ENCODE measurements at regions not wholly inside any gene's neighbourhood (a gene's known extent, or its start where the extent isn't known, plus 50 kb on each side); places are given as distances from the start of the nearest gene placed in this dataset.
"Not testable (repeated sequence)": the region's sequence is repeated elsewhere in the genome, so short reads cannot be mapped to it uniquely, and the experiment has no call there.

- no peak for DNase-seq
Measured at GRCh38 chr11:134611537-134611936, 199.5 kb upstream of the B3GAT1 start.

GRCh38 chr11:134610116-134610910 is 198.3 kb upstream of the B3GAT1 start:
- no peak for DNase-seq

GRCh38 chr11:134609361-134610115 is 197.5 kb upstream of the B3GAT1 start:
- no peak for DNase-seq

- DNase-seq: no peak
Measured at GRCh38 chr11:134607963-134608750, 196.1 kb upstream of the B3GAT1 start.

- no peak for DNase-seq
Measured at GRCh38 chr11:134606251-134606650, 194.2 kb upstream of the B3GAT1 start.

GRCh38 chr11:134604886-134605285 is 192.8 kb upstream of the B3GAT1 start:
- DNase-seq: no peak

GRCh38 chr11:134599299-134599771 is 187.3 kb upstream of the B3GAT1 start:
- DNase-seq: no peak

GRCh38 chr11:134598368-134598767 is 186.3 kb upstream of the B3GAT1 start:
- no peak for DNase-seq

GRCh38 chr11:134597452-134597851 is 185.4 kb upstream of the B3GAT1 start:
- no peak for DNase-seq

GRCh38 chr11:134596404-134596803 is 184.4 kb upstream of the B3GAT1 start:
- DNase-seq: no peak

GRCh38 chr11:134592391-134592990 is 180.4 kb upstream of the B3GAT1 start:
- DNase-seq: no peak

- DNase-seq: no peak
Measured at GRCh38 chr11:134591338-134591737, 179.3 kb upstream of the B3GAT1 start.

GRCh38 chr11:134589129-134589528 is 177.1 kb upstream of the B3GAT1 start:
- no peak for DNase-seq

- DNase-seq: not testable (repeated sequence)
Measured at GRCh38 chr11:134588460-134589110, 176.5 kb upstream of the B3GAT1 start.

GRCh38 chr11:134587345-134587744 is 175.3 kb upstream of the B3GAT1 start:
- no peak for DNase-seq

- no peak for DNase-seq
Measured at GRCh38 chr11:134586726-134587125, 174.7 kb upstream of the B3GAT1 start.

- DNase-seq: no peak
Measured at GRCh38 chr11:134585666-134586610, 173.9 kb upstream of the B3GAT1 start.

GRCh38 chr11:134584706-134585445 is 172.8 kb upstream of the B3GAT1 start:
- DNase-seq: no peak

GRCh38 chr11:134584001-134584561 is 172.0 kb upstream of the B3GAT1 start:
- DNase-seq: no peak

- no peak for DNase-seq
Measured at GRCh38 chr11:134583397-134583990, 171.5 kb upstream of the B3GAT1 start.
